Endothelial cell of umbilical vein (primary cell): ENCODE measurements at regions not wholly inside any gene's neighbourhood (a gene's known extent, or its start where the extent isn't known, plus 50 kb on each side); places are given as distances from the start of the nearest gene placed in this dataset.

ENCODE experiments used
- BruUV-seq: library from RNA; stranded (reverse); fragments of 400-500 nt; replicated peaks from 2 replicates; lab custom pipeline; 2021; lab: Mats Ljungman, UMichigan
- CTCF ChIA-PET: fragments of 300-600, 350-600 bp; sonication (Branson Sonifier 250); formaldehyde crosslinking; loops from one replicate; lab custom pipeline; 2021; ENCODE audit warnings: antibody characterized with exemption, inconsistent platforms; lab: Charles Lee
- POLR2A ChIA-PET: fragments of 300-600, 350-600 bp; sonication (Branson Sonifier 250); formaldehyde crosslinking; loops from one replicate; lab custom pipeline; 2021; ENCODE audit warnings: antibody characterized with exemption, inconsistent platforms; lab: Charles Lee
- DNase-seq: peaks from one replicate; pipeline ENCODE4 v3.0.0-alpha.2; 2011; ENCODE audit warnings: low read depth, low spot score
- FAIRE-seq: peaks from 2 replicates; lab custom pipeline; 2011; peaks lifted over from hg19 to GRCh38; lab: Jason Lieb, UNC
- H2AFZ ChIP-seq: 2 replicates; pipeline ENCODE4 v1.6.0; 2012; ENCODE audit warnings: low read depth, low read length, control low read depth, inconsistent platforms
- H3K27ac ChIP-seq: 2 replicates; pipeline ENCODE4 v1.5.1; 2011; ENCODE audit warnings: low read depth, mild to moderate bottlenecking, control low read depth, low read length, moderate library complexity; ENCODE audit not compliant: insufficient read depth
- H3K27me3 ChIP-seq, 2 experiments: 2 replicates each; pipeline versions ENCODE4 v1.6.0 to v1.6.1; 2011; ENCODE audit warnings: low read length in 2 of 2, mixed read lengths in 1 of 2; ENCODE audit not compliant: control insufficient read depth in 2 of 2, insufficient read depth in 2 of 2
- H3K36me3 ChIP-seq, 2 experiments: 2 replicates in 1 of 2; 3 replicates in 1 of 2; pipeline ENCODE4 v1.5.1; 2011; ENCODE audit warnings: low read length in 2 of 2, mild to moderate bottlenecking in 1 of 2, moderate library complexity in 1 of 2; ENCODE audit not compliant: control insufficient read depth in 2 of 2, insufficient read depth in 2 of 2; ENCODE audit errors: extremely low read depth in 1 of 2
- H3K4me1 ChIP-seq: 3 replicates; pipeline ENCODE4 v1.5.1; 2011; ENCODE audit warnings: mild to moderate bottlenecking, low read length; ENCODE audit not compliant: control insufficient read depth, insufficient read depth; ENCODE audit errors: extremely low read depth
- H3K4me2 ChIP-seq: 2 replicates; pipeline ENCODE4 v1.6.1; 2011; ENCODE audit warnings: low read length, control low read depth, mixed read lengths; ENCODE audit not compliant: insufficient read depth
- H3K4me3 ChIP-seq, 3 experiments: fragments of 200-600 bp in 1 of 3; sonication (generic), shearing (Covaris generic) in 1 of 3; replicated peaks in 1 of 3; 2 replicates each; pipeline ENCODE4 v1.5.1; 2011 to 2016; ENCODE audit warnings: control low read depth in 3 of 3, low read length in 3 of 3, mild to moderate bottlenecking in 2 of 3, inconsistent platforms in 1 of 3, low read depth in 1 of 3, moderate library complexity in 1 of 3; ENCODE audit not compliant: insufficient read depth in 1 of 3
- H3K79me2 ChIP-seq: 2 replicates; pipeline ENCODE4 v1.6.0; 2012; ENCODE audit warnings: low read length, inconsistent platforms; ENCODE audit not compliant: control insufficient read depth, insufficient read depth
- H3K9ac ChIP-seq: replicated peaks from 2 replicates; pipeline ENCODE3; 2011; ENCODE audit warnings: low read length, control low read depth; ENCODE audit not compliant: insufficient read depth; ENCODE audit errors: extremely low read depth
- H3K9me1 ChIP-seq: replicated peaks from 3 replicates; pipeline ENCODE4 v1.6.0; 2011; ENCODE audit warnings: mild to moderate bottlenecking, low read length; ENCODE audit not compliant: control insufficient read depth, insufficient read depth; ENCODE audit errors: extremely low read depth
- H3K9me3 ChIP-seq: replicated peaks from 2 replicates; pipeline ENCODE4 v1.5.1; 2012; ENCODE audit warnings: low read length, inconsistent platforms; ENCODE audit not compliant: control insufficient read depth, insufficient read depth
- H4K20me1 ChIP-seq: replicated peaks from 2 replicates; pipeline ENCODE3; 2011; ENCODE audit warnings: mild to moderate bottlenecking, low read length; ENCODE audit not compliant: control insufficient read depth, insufficient read depth; ENCODE audit errors: extremely low read depth
- CTCF ChIP-seq, 2 donors: IDR thresholded peaks; 1 replicate in 1 of 2; 2 replicates in 1 of 2; pipeline ENCODE4 v1.5.1; 2011; ENCODE audit warnings: low read length in 2 of 2, mild to moderate bottlenecking in 2 of 2, moderate library complexity in 2 of 2, control low read depth in 1 of 2, inconsistent platforms in 1 of 2, low read depth in 1 of 2; ENCODE audit not compliant: insufficient read depth in 1 of 2; ENCODE audit errors: extremely low read depth in 1 of 2
- EZH2 ChIP-seq: IDR thresholded peaks from 2 replicates; pipeline ENCODE4 v1.6.1; 2012; ENCODE audit warnings: borderline replicate concordance, low read depth, mild to moderate bottlenecking, moderate library complexity, low read length, inconsistent platforms; ENCODE audit not compliant: severe bottlenecking
- FOS ChIP-seq: IDR thresholded peaks from 2 replicates; pipeline ENCODE4 v1.6.1; 2011; ENCODE audit warnings: mild to moderate bottlenecking, low read length, moderate library complexity, borderline replicate concordance; ENCODE audit not compliant: insufficient read depth
- GATA2 ChIP-seq: IDR thresholded peaks from 2 replicates; pipeline ENCODE4 v1.7.0; 2011; ENCODE audit warnings: low read depth, mild to moderate bottlenecking, moderate library complexity, mixed read lengths, low read length; ENCODE audit not compliant: insufficient read length, insufficient read depth
- JUN ChIP-seq: IDR thresholded peaks from 2 replicates; pipeline ENCODE4 v1.6.1; 2011; ENCODE audit warnings: borderline replicate concordance, low read depth; ENCODE audit not compliant: insufficient read length, insufficient read depth
- MAX ChIP-seq: IDR thresholded peaks from 2 replicates; pipeline ENCODE4 v1.6.1; 2011; ENCODE audit not compliant: insufficient read depth, insufficient read length
- MYC ChIP-seq: IDR thresholded peaks from one replicate; pipeline ENCODE4 v1.6.1; 2011; ENCODE audit warnings: mild to moderate bottlenecking, low read depth, low read length
- POLR2A ChIP-seq: IDR thresholded peaks from 2 replicates; pipeline ENCODE4 v1.6.1; 2012; ENCODE audit warnings: low read depth, mild to moderate bottlenecking, control low read depth, low read length
- POLR2AphosphoS5 ChIP-seq: IDR thresholded peaks from 2 replicates; pipeline ENCODE4 v1.6.1; 2012; ENCODE audit warnings: low read depth, mild to moderate bottlenecking, control low read depth, low read length, moderate library complexity; ENCODE audit not compliant: insufficient read depth
- dilution Hi-C: fragments of 300-500 bp; cut with MboI; formaldehyde crosslinking; loops from one replicate; pipeline ENCODE4 v1.15.0; 2019; ENCODE audit warnings: low sequenced_read_pairs; ENCODE audit not compliant: extremely low pct_ligation_motif_present
- intact Hi-C: fragments of 100-400 bp; cut with micrococcal nuclease; formaldehyde crosslinking; loops from one replicate; pipeline ENCODE4 v1.10.0; 2022

- no TSS peak for BruUV-seq
- Histone ChIP-seq H3K27ac (no peak overlapping the region), H3K27me3 (no peaks in the 10 kb centered on the region), H3K9me1 (no peaks in the 10 kb centered on the region), H3K4me2 (no peak overlapping the region), H3K4me1 (no peaks in the 10 kb centered on the region), H2AFZ (no peak overlapping the region), H3K79me2 (no peaks in the 10 kb centered on the region), H3K4me3 (no peak overlapping the region), H3K9ac (no peak overlapping the region), H4K20me1 (no peaks in the 10 kb centered on the region), H3K36me3 (no peaks in the 10 kb centered on the region), H3K9me3 (no peaks in the 10 kb centered on the region)
- DNase-seq (no peak), FAIRE-seq (no peak)
- POLR2A ChIA-PET = no interaction called here
- dilution Hi-C loops (no loop called here), intact Hi-C loops (no loop called here)
- CTCF ChIA-PET = no interaction called here
- TF ChIP-seq EZH2 (no peak), MYC (no peak), CTCF (IDR thresholded peaks at IDR 0.05; ENCODE audit: extremely low read depth in 1 of 2, insufficient read depth in 1 of 2, low read depth in 1 of 2, low read length in 2 of 2) (no peak), FOS (no peak), POLR2A (no peak), MAX (no peak), POLR2AphosphoS5 (no peak), JUN (no peak), GATA2 (no peak)
Observed at GRCh38 chr4:175562111-175562510, 250.0 kb downstream of the GPM6A start.
